Keratinocyte (primary cell): ENCODE measurements at regions not wholly inside any gene's neighbourhood (a gene's known extent, or its start where the extent isn't known, plus 50 kb on each side); places are given as distances from the start of the nearest gene placed in this dataset.

Source experiments
- CTCF ChIP-seq, 3 experiments: IDR thresholded peaks in 1 of 3; conservative IDR thresholded peaks in 1 of 3; optimal IDR thresholded peaks in 1 of 3; 2 replicates in 2 of 3; 3 replicates in 1 of 3; pipeline versions ENCODE3 to v1.5.1; 2011; ENCODE audit warnings: low read length in 3 of 3, mild to moderate bottlenecking in 3 of 3, moderate library complexity in 2 of 3, control low read depth in 1 of 3, inconsistent platforms in 1 of 3; ENCODE audit not compliant: insufficient read depth in 2 of 3; ENCODE audit errors: extremely low read depth in 1 of 3
- EZH2 ChIP-seq: IDR thresholded peaks from one replicate; pipeline ENCODE4 v1.6.1; 2012; ENCODE audit warnings: inconsistent platforms, mild to moderate bottlenecking, low read length, moderate library complexity

- TF ChIP-seq CTCF (optimal IDR thresholded peaks at IDR 0.05 in 1 of 3, IDR thresholded peaks at IDR 0.05 in 1 of 3, conservative IDR thresholded peaks at IDR 0.05 in 1 of 3; ENCODE audit: extremely low read depth in 1 of 3, insufficient read depth in 2 of 3, low read length in 3 of 3) (no peak), EZH2 (no peak)
Observed at GRCh38 chr21:15480160-15480559, 249.6 kb upstream of the USP25 start.
